ENCODE measurements at regions not wholly inside any gene's neighbourhood (a gene's known extent, or its start where the extent isn't known, plus 50 kb on each side); places are given as distances from the start of the nearest gene placed in this dataset.

DNA sequence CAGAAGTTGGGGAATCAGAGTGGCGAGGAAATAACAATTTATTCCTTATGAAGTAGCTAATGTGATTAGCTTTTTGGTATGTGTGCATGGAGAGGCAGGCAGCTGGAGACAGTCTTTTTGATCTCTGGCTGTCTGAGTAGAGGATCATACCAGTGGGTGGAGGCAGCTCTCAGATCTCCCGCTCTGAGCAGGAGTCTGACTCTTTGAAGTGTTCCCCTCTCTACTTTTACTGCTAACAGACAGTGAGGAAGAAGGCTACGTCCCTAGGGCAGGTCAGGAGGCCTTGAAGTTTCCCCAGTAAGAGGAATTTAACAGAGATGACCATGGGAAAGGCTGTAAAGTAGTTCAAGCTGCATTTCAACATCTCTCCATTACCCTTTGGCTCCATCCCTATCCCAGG, 111.9 kb upstream of the REG3A start (continued):
- no peak for TF ChIP-seq SIRT6 (IDR thresholded peaks at IDR 0.05; ENCODE audit: low read depth, low read length)
- TF ChIP-seq NR2C2 (CRISPR knock-in tag; IDR thresholded peaks at IDR 0.05): no peak
- no peak for TF ChIP-seq NR2C2 (tag; IDR thresholded peaks at IDR 0.05)

- no peak overlapping the region for H2AFZ ChIP-seq (ENCODE audit: low read depth, low read length)
- ChIA-PET POLR2A (no interaction called here), CTCF (ENCODE audit: low intra/inter-chr PET ratio) (interaction anchor here (0.6 kb wide), 1 partner anchor 1138 kb away, joined by 3 read pairs; no protein-coding TSS in a partner anchor)
- in situ Hi-C loops (cut with MboI) (no loop called here), intact Hi-C loops (cut with micrococcal nuclease) (no loop called here)
- no TSS peak for BruUV-seq (replicated peaks)
- H3K79me2 ChIP-seq (ENCODE audit: control insufficient read depth, insufficient read depth, low read length): no peaks in the 10 kb centered on the region
- no peak overlapping the region for H3K4me3 ChIP-seq
- DNase-seq (ENCODE audit: extremely low read depth in 1 of 4, low spot score in 3 of 4) (no peak), ATAC-seq (no peak), FAIRE-seq (no peak)
- H3K4me2 ChIP-seq (ENCODE audit: insufficient read depth, low read length): no peak overlapping the region
- 5% methylated on average over 2 of the region's 2 CpGs for WGBS (ENCODE audit: insufficient coverage, low coverage, missing lambda C conversion rate)
- H3K9me3 ChIP-seq (replicated peaks; ENCODE audit: control insufficient read depth, insufficient read depth, low read depth, low read length): no peaks in the 10 kb centered on the region
- no peaks in the 10 kb centered on the region for H3K4me1 ChIP-seq (replicated peaks in 1 of 2; ENCODE audit: control insufficient read depth in 2 of 2, insufficient read depth in 2 of 2, low read length in 2 of 2)
- no peaks in the 10 kb centered on the region for H4K20me1 ChIP-seq (replicated peaks; ENCODE audit: control insufficient read depth, insufficient read depth, low read length)
- no peak overlapping the region for H3K9ac ChIP-seq (ENCODE audit: insufficient read depth in 1 of 2, low read depth in 2 of 2, low read length in 2 of 2)
- H3K9me1 ChIP-seq (ENCODE audit: control insufficient read depth, insufficient read depth, low read length): no peaks in the 10 kb centered on the region
- no peak overlapping the region for H3K27ac ChIP-seq (ENCODE audit: extremely low read depth, low read depth, low read length)
- no peaks in the 10 kb centered on the region for H3K27me3 ChIP-seq (ENCODE audit: control insufficient read depth in 2 of 2, insufficient read depth in 2 of 2, low read length in 2 of 2)
- no peaks in the 10 kb centered on the region for H3K36me3 ChIP-seq (ENCODE audit: control insufficient read depth, insufficient read depth, low read length)
- no peak for TF ChIP-seq NFYB (IDR thresholded peaks at IDR 0.05; ENCODE audit: extremely low read depth, insufficient read length)
- no peak for TF ChIP-seq GATAD2A (IDR thresholded peaks at IDR 0.05)
- TF ChIP-seq BACH1 (tag; IDR thresholded peaks at IDR 0.05): no peak
- TF ChIP-seq CGGBP1 (CRISPR knock-in tag; IDR thresholded peaks at IDR 0.05): no peak
- no peak for TF ChIP-seq ZBTB5 (IDR thresholded peaks at IDR 0.05)
- no peak for TF ChIP-seq ZNF217 (CRISPR knock-in tag; IDR thresholded peaks at IDR 0.05)
- TF ChIP-seq NFATC3 (IDR thresholded peaks at IDR 0.05): no peak
- TF ChIP-seq HBP1 (CRISPR knock-in tag; IDR thresholded peaks at IDR 0.05): no peak
- TF ChIP-seq NFE2 (IDR thresholded peaks at IDR 0.05; ENCODE audit: low read depth): no peak
- no peak for TF ChIP-seq BRF1 (IDR thresholded peaks at IDR 0.05; ENCODE audit: borderline replicate concordance, extremely low read depth, insufficient read length)
- no peak for TF ChIP-seq ZNF79 (CRISPR knock-in tag; IDR thresholded peaks at IDR 0.05; ENCODE audit: low read depth)
- TF ChIP-seq BDP1 (IDR thresholded peaks at IDR 0.05; ENCODE audit: insufficient read depth, insufficient read length): no peak
- TF ChIP-seq GABPB2 (CRISPR knock-in tag; conservative IDR thresholded peaks at IDR 0.05): no peak
- no peak for TF ChIP-seq ETV5 (CRISPR knock-in tag; IDR thresholded peaks at IDR 0.05; ENCODE audit: low read depth)
- TF ChIP-seq SIX5 (IDR thresholded peaks at IDR 0.05; ENCODE audit: borderline replicate concordance in 1 of 2, insufficient read depth in 1 of 2, low read depth in 1 of 2, low read length in 2 of 2): no peak
- TF ChIP-seq ZNF699 (CRISPR knock-in tag; IDR thresholded peaks at IDR 0.05; ENCODE audit: insufficient replicate concordance): no peak
Observed at GRCh38 chr2:79260848-79261247, 101.3 kb upstream of the REG3A start.
